PC-3 (cell line): ENCODE measurements at regions not wholly inside any gene's neighbourhood (a gene's known extent, or its start where the extent isn't known, plus 50 kb on each side); places are given as distances from the start of the nearest gene placed in this dataset.

ENCODE experiments used
- CTCF ChIP-seq: fragments of 300-600 bp; sonication (generic); conservative IDR thresholded peaks from 2 replicates; pipeline ENCODE4 v1.5.1; 2017; ENCODE audit warnings: antibody characterized with exemption, low read depth, mild to moderate bottlenecking, low read length
- EZH2 ChIP-seq: fragments of 300-600 bp; sonication (generic); IDR thresholded peaks from one replicate; pipeline ENCODE4 v1.6.1; 2017; ENCODE audit warnings: antibody characterized with exemption, mild to moderate bottlenecking, low read length; ENCODE audit not compliant: unreplicated experiment
- EZH2phosphoT487 ChIP-seq: fragments of 300-600 bp; sonication (generic); IDR thresholded peaks from 2 replicates; pipeline ENCODE4 v1.6.1; 2018; ENCODE audit warnings: mild to moderate bottlenecking, antibody characterized with exemption, low read length, borderline replicate concordance

DNA sequence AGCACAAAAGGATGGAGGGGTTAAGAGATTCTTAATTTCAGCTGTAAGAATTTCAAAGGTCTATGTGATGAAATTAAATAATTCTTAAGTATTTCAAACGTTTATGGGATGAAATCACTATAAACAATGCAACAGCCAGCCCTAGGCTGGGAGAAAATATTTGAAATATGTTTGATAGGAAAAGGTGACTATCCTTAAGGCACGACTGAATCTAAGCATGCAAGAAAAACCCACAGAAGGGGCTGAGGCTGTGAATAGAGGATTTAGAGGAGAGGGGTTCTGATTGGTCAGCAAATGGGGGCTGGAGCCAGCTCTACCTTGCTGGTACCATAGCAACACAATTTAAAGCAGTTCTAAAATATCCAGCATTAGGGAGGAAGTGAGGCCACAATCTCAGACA lies 220.8 kb upstream of the ATP10A start:
- no peak for TF ChIP-seq CTCF
- TF ChIP-seq EZH2phosphoT487, result no peak
- TF ChIP-seq EZH2, result no peak
